Skeletal muscle satellite cell (primary cell): ENCODE measurements at regions not wholly inside any gene's neighbourhood (a gene's known extent, or its start where the extent isn't known, plus 50 kb on each side); places are given as distances from the start of the nearest gene placed in this dataset.

Source experiments
- H3K27me3 ChIP-seq: 2 replicates; pipeline ENCODE4 v1.7.0; 2013; ENCODE audit warnings: low read length; ENCODE audit not compliant: control insufficient read depth, insufficient read depth
- H3K36me3 ChIP-seq: 2 replicates; pipeline ENCODE4 v1.7.0; 2013; ENCODE audit warnings: mild to moderate bottlenecking, control low read depth, low read length; ENCODE audit not compliant: insufficient read depth
- H3K4me1 ChIP-seq: 2 replicates; pipeline ENCODE4 v1.7.0; 2013; ENCODE audit warnings: low read length; ENCODE audit not compliant: control insufficient read depth, insufficient read depth
- H3K4me2 ChIP-seq: 2 replicates; pipeline ENCODE4 v1.7.0; 2013; ENCODE audit warnings: mild to moderate bottlenecking, low read length
- H3K4me3 ChIP-seq: 2 replicates; pipeline ENCODE4 v1.7.0; 2013; ENCODE audit warnings: low read length
- H3K9ac ChIP-seq: 2 replicates; pipeline ENCODE4 v1.7.0; 2013; ENCODE audit warnings: mild to moderate bottlenecking, low read depth, low read length, moderate library complexity
- H3K9me3 ChIP-seq: replicated peaks from 2 replicates; pipeline ENCODE4 v1.7.0; 2013; ENCODE audit warnings: mild to moderate bottlenecking, control low read depth, low read length

DNA sequence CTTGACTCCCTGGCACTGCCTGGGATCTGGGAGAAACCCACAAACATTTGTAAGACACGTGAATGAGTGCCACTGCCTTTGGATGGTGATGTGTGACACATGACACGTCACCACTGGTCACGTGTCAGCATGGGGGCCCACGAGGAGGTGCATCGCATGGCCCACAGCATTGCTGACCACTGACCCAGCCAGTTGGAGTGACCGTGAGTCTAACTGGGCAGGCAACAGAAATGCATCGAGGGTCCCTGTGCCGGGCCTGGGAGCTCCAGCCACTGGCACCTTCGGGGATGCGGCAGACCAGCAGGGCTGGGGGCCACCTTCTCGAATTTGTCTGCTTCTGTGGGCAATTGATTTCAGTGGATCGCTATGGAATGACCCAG, 121.9 kb upstream of the HDAC4 start:
- Histone ChIP-seq H3K4me3 (no peak overlapping the region), H3K4me1 (no peaks in the 10 kb centered on the region), H3K4me2 (no peak overlapping the region), H3K9ac (no peak overlapping the region), H3K27me3 (no peaks in the 10 kb centered on the region), H3K36me3 (no peaks in the 10 kb centered on the region), H3K9me3 (peaks cover 18% of the 10 kb centered on the region)

- no peaks in the 10 kb centered on the region for H3K27me3 ChIP-seq
- H3K4me1 ChIP-seq, result no peaks in the 10 kb centered on the region
- H3K36me3 ChIP-seq, result no peaks in the 10 kb centered on the region
Measured at GRCh38 chr2:239522002-239522739, 121.4 kb upstream of the HDAC4 start.

DNA sequence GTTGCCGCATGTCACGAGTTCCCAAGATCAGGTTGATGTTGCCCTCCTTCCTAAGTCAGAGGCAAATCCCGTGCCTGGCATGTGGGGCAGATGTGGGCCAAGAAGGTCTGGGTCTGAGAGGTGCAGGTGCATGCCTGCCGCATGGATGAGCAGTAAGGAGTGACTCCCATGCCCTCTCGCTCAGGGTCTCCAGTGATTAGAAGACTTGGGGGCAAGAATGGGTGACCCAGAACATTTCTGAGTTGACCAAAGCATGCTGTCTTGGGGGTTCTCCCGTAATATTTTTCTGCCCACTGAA, 120.6 kb upstream of the HDAC4 start:
- Histone ChIP-seq H3K4me2 (no peak overlapping the region), H3K4me3 (no peak overlapping the region)

More at GRCh38 chr2:239522002-239522739, 121.4 kb upstream of the HDAC4 start:
- H3K9me3 ChIP-seq, result peaks cover 17% of the 10 kb centered on the region
- H3K4me2 ChIP-seq, result no peak overlapping the region
- H3K9ac ChIP-seq, result no peak overlapping the region
- H3K4me3 ChIP-seq, result no peak overlapping the region

GRCh38 chr2:239520811-239521517, 120.1 kb upstream of the HDAC4 start:
- Histone ChIP-seq H3K4me3 (no peak overlapping the region), H3K36me3 (no peaks in the 10 kb centered on the region), H3K4me2 (no peak overlapping the region), H3K27me3 (no peaks in the 10 kb centered on the region), H3K9ac (no peak overlapping the region), H3K9me3 (peaks cover 12% of the 10 kb centered on the region), H3K4me1 (no peaks in the 10 kb centered on the region)

More for the DNA sequence above, 120.6 kb upstream of the HDAC4 start:
- Histone ChIP-seq H3K36me3 (no peaks in the 10 kb centered on the region), H3K4me1 (no peaks in the 10 kb centered on the region), H3K27me3 (no peaks in the 10 kb centered on the region), H3K9ac (no peak overlapping the region), H3K9me3 (peaks cover 15% of the 10 kb centered on the region)

GRCh38 chr2:239519921-239520585, 119.2 kb upstream of the HDAC4 start:
- no peak overlapping the region for H3K4me3 ChIP-seq
- H3K27me3 ChIP-seq, result no peaks in the 10 kb centered on the region
- no peaks in the 10 kb centered on the region for H3K4me1 ChIP-seq
- H3K36me3 ChIP-seq, result no peaks in the 10 kb centered on the region
- no peak overlapping the region for H3K4me2 ChIP-seq
- peaks cover 19% of the 10 kb centered on the region for H3K9me3 ChIP-seq
- no peak overlapping the region for H3K9ac ChIP-seq

DNA sequence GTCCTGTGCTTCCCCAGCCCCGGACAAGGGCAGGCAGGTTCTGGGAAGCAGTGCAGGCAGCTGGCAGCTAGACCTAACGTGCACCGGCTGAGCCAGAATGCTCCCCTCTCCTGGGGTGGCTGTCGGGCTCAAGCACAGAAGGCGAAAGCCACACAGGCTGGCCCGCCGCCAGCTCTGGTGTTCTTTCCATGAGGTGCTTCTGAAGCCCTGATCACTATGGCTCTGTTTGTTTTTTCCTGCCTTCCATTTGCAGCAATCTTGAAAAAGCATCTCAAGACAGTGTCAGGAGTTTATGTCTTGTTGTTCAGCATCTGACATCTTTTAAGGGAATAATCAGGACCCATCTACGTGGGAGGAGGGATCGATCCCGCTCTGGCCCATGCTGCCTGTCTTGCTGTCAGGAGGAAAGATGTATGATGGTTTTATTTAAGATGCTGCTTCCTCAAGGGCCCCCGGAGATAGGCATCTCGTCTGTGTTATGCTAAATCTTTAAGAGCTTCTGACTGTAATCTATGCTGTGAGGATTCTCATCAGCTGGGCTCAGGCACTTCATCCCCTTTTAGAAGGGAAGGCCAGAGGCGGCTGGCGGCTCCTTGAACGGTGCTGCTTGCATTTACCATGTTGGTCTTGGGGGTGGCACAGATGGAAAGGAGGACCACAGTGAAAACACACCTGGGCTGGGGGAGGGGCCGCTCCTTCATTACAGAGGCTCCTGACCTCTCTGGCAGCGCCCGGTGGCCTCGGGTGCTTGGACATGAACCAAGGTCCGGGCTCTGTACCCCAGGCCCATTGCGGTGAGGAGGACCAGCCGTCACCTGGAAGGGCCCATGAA, 118.5 kb upstream of the HDAC4 start:
- H3K4me3 ChIP-seq, result no peak overlapping the region
- no peaks in the 10 kb centered on the region for H3K4me1 ChIP-seq
- H3K36me3 ChIP-seq, result no peaks in the 10 kb centered on the region

GRCh38 chr2:239518286-239519088, 117.7 kb upstream of the HDAC4 start:
- Histone ChIP-seq H3K4me2 (no peak overlapping the region), H3K9ac (no peak overlapping the region), H3K9me3 (peaks cover 19% of the 10 kb centered on the region), H3K4me1 (no peaks in the 10 kb centered on the region), H3K36me3 (no peaks in the 10 kb centered on the region), H3K4me3 (no peak overlapping the region), H3K27me3 (no peaks in the 10 kb centered on the region)

More for the DNA sequence above, 118.5 kb upstream of the HDAC4 start:
- Histone ChIP-seq H3K27me3 (no peaks in the 10 kb centered on the region), H3K9me3 (peaks cover 19% of the 10 kb centered on the region), H3K9ac (no peak overlapping the region), H3K4me2 (no peak overlapping the region)

- Histone ChIP-seq H3K36me3 (no peaks in the 10 kb centered on the region), H3K4me3 (no peak overlapping the region), H3K9ac (no peak overlapping the region), H3K9me3 (peaks cover 19% of the 10 kb centered on the region), H3K4me2 (no peak overlapping the region), H3K27me3 (no peaks in the 10 kb centered on the region), H3K4me1 (no peaks in the 10 kb centered on the region)
Measured at GRCh38 chr2:239517686-239518085, 116.9 kb upstream of the HDAC4 start.

DNA sequence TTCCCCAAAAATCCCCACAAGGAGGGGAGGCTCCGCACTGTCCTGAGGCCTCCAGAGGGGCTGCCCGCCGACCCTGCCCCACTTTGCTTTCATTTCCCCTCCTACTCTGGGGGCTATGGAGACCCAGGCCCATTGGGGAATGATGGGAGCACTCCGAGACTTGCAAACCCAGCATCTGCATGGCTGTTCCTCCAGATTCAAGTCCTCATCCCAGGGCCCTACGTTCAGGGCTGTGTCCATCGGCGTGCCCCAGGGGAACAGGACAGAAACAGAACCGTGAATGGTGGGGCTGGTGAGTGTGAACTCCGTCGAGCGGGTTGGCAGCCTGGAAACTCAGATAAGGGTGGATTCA, 116.1 kb upstream of the HDAC4 start:
- Histone ChIP-seq H3K4me2 (no peak overlapping the region), H3K9me3 (peaks cover 19% of the 10 kb centered on the region), H3K36me3 (no peaks in the 10 kb centered on the region), H3K4me1 (no peaks in the 10 kb centered on the region), H3K27me3 (no peaks in the 10 kb centered on the region), H3K9ac (no peak overlapping the region), H3K4me3 (no peak overlapping the region)

- H3K9ac ChIP-seq, result no peak overlapping the region
- H3K36me3 ChIP-seq, result no peaks in the 10 kb centered on the region
- no peak overlapping the region for H3K4me2 ChIP-seq
- no peaks in the 10 kb centered on the region for H3K4me1 ChIP-seq
- H3K27me3 ChIP-seq, result no peaks in the 10 kb centered on the region
- H3K9me3 ChIP-seq, result peaks cover 14% of the 10 kb centered on the region
- H3K4me3 ChIP-seq, result no peak overlapping the region
Measured at GRCh38 chr2:239516286-239516953, 115.6 kb upstream of the HDAC4 start.
